HuH-7 (cell line): ENCODE measurements at regions not wholly inside any gene's neighbourhood (a gene's known extent, or its start where the extent isn't known, plus 50 kb on each side); places are given as distances from the start of the nearest gene placed in this dataset.

Experiments
- DNase-seq: peaks from one replicate; pipeline ENCODE4 v3.0.0; 2011; ENCODE audit warnings: low spot score

DNA sequence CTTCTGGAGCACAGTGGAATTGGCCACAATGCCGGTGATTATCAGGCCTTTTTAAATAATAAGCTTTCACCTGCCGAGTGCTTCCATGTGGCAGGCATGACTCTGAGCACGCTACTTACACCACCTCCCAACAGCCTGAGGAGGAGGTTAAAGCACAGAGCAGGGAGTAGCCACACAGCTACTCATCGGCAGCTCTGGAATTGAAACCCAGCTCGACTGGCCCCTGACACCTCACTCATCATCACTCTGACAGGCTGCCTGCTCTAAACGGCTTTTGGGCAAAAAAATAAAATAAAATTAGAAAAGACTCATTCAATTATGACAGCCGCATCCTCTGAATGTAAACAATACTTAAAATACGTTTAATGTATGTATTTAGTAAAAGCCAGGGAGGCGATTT, 326.4 kb upstream of the NOCT start:
- no peak for DNase-seq

DNA sequence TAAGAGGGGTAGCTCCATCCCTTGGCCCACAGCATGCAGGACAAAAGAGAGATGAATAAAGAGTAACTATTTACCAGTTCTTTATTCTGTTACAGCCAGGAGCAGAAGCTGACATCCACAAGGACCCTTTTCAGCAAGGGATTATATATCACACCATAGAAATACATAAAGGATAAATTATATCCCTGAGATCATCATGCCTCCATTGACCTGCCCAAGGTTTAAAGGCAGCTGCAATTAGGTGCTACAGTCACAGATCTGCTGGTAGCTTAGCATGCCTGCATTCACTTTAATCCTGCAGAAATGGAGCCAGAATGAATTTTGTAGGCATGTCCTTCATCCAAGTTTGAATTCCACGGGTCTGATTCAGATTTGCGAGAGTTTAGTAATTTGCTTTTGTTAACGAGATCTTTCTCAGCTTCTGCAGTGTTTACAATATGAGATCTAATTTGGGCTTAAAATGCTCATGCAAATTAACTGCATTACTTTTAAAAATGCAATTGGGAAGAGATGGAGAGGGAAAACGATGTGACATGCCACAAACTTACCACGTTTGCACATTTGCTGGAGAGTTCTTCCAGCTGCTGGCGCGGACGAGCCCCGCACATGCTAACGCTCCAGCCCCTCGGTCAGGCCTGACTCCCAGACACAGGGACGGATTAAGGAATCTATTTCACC, 327.0 kb upstream of the NOCT start:
- no peak for DNase-seq

DNA sequence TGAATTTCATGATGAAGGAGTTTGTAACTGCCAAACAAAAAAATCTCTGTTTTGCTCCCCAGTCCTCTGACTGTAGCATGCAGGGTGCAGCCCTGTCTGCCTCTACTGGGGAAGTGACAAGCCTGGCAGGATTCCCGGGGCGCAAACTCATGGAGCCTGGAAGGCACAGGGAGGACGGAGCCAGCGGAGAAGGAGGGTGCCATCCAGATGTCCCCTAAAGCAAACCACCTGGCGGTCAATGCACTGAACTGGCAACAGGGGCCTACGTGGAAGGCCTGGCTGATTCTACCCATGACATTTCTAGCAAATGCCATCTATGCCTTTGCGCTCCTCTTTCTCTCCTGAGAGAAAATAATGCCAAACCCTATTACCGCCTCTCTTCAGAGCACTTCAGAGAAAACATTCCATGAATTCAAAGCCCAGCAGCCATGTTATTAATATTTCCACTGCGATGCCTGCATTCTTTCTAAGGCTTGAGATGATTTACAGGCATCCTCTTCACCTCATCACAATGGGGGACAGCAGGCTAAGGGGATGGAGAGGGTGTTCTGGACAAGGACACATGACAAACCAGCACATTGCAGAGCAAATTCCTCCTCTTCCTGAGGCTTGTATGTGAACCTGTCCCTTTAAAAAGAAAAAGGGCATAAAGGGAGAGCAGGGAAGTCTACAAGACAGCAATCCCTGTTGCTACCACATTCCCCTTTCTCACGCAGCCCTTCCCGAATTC, 329.3 kb upstream of the NOCT start:
- no peak for DNase-seq

DNA sequence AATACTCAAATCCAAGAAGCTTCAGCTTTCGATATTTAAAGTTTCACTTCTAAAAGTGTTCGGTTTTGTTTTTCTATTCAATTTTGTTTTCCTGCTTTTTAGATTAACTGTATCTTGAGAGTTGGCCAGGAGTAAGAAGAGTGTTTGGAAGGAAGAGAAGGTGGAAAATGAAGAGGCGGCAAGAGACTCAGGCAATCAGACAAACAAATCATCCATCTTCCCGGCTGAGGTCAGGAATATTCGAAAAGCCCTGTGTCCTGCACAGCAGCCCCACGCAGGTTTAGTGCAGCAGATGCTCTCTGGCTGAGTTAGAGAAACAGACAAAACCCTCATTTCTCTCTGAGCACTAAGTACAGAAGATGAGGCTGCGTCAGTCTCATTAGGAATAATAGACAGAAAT, 330.3 kb upstream of the NOCT start:
- DNase-seq = no peak

DNA sequence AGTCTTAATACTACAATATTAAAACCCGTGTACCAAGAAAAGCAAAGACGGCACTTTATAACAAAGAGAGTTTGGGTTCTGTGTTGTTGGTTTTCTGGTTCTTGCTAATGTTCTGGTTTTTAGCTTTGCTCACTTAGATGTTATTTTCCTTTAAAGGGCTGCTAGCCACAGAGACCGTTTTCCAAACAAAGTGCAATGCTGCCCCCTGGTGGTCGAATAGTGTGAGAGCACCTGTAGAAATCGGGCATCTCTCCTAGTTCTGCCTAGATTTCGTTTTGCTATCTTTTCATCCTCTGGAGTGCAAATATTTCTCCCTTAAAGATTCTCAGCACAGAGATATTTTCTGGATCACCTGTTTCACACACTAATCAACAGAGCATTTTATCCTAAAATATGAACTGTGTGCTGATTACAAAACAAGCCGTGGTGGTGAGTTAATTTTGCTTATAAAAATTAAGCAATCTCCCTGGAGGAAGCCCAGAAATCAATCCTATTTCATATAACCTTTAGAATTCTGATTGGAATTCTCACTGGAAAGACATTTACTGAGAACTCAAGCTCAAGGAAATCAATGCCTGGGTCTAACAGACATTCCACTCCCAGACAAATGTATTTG, 334.5 kb upstream of the NOCT start:
- peak; percentile 24 for DNase-seq

DNA sequence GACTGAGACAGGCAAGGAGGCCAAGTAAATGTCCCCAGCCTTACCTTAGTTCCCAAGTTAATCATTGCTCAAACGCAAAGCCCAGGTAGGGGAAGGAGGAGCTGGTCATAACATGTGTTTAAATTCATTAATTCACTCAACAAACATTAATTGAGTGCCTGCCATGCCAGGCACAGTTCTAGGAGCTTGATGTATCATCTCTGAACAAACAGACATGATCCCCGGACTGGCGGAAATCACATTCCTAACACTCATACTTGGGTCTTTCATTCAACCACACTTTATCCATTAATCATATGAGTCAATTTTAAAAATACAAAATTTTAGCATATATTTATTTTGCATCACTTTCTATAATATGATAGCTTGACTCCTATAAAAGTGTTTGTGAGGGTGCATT, 335.3 kb upstream of the NOCT start:
- no peak for DNase-seq

DNA sequence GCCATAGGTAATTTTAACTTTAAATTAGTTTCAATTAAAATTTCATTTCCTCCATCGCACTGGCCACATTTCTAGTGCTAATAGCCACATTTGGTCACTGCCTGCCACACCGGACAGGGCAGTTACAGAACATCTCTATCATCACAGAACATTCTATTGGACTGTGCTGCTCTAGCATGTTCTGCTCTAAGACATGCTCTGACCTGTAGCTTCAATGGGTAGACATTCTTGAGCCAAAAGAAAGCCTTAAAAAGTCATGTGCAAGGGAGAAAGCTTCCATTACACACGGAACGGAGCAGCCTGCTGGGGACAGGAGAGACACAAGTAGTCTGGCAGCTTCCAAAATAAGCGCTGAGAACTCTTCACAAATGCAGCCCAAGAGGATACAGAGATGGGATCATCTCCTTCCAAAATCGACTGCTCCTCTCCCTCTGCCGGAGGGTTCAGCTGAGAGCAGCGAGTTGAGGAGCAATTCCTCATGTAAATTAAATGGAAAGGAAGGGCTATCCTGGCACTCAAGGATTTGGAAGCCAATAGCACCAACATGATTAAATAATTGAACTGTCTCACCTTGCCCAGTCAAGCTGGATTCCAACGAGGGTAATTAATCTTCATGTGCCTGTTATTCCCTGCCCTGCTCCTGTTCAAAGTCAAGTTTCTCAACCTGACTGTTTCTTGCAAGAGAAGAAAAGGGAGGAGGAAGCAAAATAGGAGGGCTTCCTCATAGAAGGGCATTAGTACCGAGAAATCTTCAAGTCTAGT, 336.4 kb upstream of the NOCT start:
- no peak for DNase-seq

DNA sequence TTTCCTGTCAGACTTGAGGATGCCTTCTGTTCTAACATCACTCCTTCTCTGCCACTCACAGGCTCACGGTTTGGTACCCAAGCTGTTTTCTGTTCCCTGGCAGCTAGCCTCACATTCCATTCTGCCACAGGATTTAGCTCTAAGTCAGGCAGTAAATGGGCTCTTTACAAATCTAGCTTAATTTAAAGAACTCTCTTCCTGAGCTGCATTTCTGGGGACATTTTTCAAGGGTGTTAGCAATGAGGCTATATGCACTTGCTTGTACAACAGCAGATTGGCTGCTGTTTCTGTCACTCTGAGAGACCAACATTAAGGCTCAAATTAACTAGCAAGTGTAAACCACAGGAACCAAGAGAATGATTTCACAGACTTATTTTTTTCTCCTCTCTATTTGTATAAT, 337.8 kb upstream of the NOCT start:
- DNase-seq = no peak

DNA sequence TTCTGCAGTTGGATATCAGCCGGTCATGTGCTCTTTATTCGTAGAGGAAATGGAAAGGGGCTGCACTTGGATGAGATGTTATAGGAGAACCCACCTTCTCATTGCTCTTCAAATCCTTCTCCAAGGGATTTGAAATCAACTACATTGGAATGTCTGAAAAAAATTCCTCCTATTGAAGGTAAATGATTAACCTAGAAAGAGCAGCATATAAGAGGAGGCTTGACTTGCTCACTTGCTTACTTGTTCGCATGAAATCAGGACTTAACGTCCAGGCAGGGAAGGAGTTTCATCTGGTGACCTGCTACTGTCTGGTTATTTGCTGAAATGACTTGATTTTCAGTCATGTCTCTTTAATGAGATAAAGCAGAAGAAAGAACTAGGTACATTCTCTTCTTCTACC, 338.4 kb upstream of the NOCT start:
- peak; percentile 17 for DNase-seq

DNA sequence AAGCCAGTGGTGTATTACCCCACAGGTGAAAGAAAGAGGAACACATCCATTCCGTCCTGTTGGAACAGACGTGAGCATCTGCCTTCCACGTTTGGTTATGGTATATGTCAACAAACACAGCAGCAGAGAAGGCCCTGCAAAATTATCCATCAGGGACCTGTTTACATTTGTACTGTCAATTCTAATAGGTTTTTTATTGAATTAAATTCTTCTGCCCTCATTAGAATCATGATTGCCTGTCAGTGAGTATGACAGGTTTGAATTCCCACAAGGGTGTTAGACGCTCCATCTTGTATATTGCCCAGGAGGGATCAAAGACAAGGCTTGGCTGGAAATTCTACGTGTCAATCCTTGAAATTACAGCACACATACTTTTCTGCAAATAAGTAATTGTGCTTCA, 339.9 kb upstream of the NOCT start:
- DNase-seq = no peak

DNA sequence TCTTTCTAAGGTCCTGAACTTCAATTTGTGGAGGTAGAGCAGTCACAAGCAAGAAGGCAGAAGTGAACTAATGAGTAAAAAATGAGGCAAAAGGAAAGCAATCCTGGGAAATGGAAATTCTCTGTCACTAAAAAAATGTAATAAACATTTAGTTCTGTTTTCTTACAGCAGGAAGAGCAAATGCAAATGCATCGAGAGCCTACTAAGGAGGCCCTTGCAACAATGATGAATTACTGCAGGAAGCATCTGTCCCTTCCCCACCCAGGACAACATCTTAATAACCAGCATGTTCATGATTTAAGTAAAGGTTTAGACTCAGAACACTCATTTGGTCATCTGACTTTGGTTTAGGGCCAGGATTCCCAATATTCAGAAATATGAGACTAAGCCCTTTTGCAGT, 341.4 kb upstream of the NOCT start:
- no peak for DNase-seq

DNA sequence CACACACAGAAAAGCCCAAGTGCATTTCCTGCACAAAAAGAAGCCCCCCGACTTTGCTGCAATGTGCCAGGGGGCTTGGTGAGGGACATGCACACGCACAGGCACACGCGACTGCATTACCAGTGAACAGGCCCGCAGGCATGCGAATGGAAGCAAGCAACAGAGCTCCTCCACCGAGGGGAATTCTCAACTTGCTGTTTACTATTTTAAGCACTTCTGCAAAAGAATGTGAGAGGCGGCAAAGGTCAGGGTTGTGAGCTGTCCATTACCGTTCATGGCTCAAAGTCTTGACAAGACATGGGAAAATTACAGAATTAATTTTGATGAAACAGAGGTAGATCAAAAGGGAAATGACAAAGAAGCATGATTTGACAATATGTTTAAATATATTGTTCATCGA, 342.5 kb upstream of the NOCT start:
- peak; percentile 11 for DNase-seq

DNA sequence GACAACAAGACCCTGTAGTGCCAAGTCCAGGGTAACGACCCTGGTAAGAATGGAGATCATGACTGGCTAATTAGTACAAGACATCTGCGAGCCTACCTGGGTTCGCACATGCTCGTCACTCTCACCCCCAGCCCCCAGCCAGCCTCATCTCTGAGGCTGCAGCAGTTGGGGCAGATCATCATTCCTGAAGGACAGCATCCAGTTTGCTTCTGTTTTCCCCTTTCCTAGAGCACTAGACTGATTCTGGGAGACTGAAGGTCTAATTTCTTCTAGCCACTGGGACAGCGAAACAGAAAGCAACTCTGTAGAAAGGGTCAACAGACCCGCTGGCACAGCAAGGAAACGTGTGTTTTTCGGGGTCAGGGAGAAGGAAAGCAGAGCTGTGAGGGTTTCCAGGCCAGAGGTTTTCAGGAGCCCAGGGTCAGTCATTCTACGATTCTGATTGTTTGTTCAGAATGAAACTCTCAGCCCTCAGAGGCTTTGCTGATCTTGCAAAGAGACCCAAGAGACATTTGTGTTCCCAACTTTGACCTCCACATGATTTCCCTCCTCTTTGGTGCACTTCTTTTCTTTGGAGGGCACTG, 343.1 kb upstream of the NOCT start:
- no peak for DNase-seq

DNA sequence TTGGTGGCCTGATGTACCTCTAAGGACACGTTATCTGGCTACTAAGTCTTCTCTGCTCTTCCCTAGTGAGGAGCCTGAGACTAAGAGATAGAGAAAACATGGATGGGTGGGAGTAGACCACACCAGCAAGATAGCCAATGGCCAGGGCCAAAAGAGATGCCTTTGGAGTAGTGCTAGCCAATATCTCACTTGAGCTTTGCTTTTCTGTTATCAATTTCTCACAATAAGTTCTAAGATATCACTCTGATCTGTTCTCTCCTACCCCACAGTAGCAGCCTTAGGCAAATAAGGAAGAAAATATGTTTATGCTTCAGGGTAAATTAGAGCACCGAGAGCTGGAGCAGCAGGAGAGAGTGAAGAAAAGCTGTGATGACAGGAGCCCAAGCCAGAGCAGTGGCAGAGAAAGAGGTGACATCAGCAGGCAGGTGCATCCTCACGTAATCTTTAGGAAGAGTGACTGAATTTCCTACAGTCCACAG, 343.9 kb upstream of the NOCT start:
- DNase-seq = no peak

DNA sequence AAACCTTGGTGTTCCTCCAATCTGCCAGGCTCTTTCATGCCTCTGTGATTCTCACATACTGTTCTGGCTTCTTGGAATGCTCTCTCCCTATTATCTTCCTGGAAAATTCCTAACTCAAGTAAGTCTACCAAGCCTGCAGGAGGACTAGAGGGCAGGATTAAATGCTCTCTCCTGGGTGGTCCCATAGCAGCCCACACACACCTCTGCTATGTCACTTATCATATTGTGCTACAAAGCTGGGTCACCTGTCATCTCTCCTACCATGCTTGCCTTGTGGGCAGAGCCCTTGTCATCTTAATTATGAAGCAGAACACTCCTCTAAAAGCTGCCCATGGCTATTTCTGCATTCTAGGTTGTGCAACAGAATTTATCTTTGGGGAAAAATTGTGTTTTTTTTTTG, 344.5 kb upstream of the NOCT start:
- DNase-seq = no peak

DNA sequence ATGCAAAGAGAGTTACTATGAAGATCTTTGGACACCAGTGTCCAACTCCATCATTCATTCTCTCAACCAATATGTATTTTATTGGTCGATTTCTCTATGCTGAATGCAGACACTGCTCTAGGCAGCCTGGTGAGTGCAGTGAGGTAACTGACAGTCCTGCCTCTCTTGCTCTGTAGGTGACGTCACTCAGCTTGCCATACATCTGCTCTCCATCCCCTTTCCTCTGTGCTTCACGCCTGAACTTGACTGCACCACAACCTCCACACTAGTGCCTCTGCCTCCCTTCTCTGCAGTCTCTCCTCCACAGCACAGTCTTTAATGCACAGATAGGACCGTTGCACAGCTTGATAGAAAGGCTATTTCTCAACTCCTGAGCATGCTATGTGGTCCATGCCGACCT, 344.9 kb upstream of the NOCT start:
- DNase-seq = no peak

DNA sequence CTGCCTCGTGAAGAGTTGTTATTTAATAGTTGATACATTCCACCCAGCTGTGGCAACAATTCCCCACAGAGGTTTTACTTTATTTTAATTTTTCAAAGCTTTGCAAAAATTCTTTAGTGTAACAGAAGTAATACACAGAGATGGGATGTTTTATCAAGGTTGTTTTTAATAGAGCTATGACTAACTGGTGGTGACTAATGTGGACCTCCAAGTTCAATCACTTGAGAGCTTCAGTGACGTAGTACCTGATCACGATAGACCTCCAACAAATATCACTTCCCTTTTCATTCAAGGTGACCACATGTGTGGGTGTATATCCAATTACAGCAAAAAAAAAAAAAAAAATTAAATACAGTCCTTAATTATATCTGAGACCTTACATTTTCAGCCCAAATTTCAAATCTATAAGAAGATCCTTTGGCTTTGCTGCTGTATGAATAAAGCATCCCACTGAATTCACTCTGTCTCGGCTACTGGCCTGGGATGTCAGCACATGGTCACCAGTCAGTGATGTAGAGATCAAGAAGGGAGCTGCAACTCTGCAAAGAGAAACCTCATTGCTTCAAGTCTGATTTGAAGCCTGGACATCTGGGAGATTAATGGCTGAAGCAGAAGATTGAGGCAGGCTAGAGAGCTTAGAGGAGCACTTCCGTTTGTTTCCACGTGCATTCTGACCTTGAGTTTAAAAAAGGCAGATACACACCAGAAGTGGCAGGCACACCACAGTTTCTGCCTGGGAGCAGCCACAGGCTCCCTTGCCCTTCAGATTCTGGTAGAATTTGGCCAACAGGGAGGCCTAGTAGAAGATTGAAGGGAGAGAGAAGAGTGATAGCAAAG, 345.9 kb upstream of the NOCT start:
- DNase-seq = no peak

DNA sequence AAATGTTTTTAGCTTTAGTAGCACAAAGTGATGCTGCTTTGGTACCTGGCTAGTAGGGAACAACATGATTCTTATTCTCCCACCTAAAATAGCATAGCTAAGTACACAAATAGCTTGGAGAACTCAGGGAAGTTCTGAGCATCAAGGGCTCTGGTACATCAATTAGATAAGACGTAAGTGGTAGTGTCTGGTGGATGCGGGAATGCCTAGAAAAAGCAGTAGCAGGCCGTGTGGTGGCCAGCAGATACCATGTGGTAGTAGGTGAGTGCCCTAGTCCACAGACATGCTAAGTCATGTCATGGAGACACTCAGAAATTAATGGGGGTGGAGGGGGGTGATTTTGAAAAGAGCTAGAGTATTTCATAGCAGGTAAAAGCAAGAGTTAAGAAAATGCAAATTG, 347.3 kb upstream of the NOCT start:
- no peak for DNase-seq

DNA sequence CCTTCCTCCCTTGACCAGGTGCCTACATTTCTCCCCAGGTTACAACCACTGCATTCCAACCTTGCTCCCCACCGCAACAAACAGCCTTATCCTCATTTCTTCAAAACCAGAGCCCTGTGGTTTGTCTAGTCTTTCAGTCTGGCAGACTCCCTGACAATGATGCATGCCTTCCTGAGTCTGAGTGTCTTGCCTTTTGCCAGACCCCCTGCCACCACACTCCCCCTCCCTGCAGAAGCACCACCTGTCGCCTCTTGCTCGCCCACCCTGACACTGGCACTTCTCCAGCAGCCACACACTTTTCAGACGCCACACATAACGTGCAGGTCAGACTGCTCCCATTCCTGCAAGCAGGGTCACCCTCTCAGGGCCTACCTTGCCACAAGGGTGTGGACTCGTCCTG, 349.2 kb upstream of the NOCT start:
- DNase-seq = no peak

DNA sequence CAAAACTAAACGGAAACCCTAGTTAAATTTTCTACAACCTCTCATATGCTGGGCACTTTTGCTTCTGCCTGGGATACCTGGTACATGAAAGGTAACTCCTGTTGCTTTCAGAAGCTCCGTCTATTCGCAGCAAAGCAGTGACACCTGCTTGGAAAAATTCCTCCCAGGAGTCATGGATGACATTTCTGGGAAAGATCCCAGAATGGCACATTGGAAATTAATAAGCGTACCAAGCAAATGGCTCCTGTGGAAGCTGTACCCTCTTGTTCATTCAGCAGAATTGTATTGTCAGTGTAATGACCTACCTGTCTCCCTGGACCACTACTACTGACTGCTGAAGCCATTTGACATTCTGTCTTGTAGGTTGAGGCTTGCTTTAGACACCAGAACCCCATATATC, 349.7 kb upstream of the NOCT start:
- no peak for DNase-seq

DNA sequence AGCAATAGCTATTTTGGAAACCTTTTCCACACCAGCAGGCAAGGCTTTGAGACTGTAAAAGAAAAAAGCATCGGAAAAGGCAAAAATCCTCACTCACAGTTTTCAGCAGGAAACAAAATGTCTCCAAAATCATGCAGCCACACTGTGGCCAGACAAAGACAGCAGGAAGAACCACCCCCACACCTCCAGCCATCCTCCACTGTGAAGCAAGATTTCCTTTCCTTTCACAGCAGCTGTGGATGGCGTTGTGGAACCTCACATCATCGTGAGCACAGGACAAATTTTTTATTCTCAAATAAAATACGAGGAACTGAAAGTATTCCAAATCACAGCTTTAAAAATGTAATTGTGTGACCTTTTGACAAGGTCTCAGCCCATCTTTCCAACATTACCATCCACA, 351.7 kb upstream of the NOCT start:
- DNase-seq = no peak
